Activated T-cell treated with anti-CD3 and anti-CD28 coated beads for 4 hours (primary cell): ENCODE measurements at regions not wholly inside any gene's neighbourhood (a gene's known extent, or its start where the extent isn't known, plus 50 kb on each side); places are given as distances from the start of the nearest gene placed in this dataset.

Experiments used
- DNase-seq: peaks from one replicate; pipeline ENCODE4 v3.0.0-alpha.2; 2020

DNA sequence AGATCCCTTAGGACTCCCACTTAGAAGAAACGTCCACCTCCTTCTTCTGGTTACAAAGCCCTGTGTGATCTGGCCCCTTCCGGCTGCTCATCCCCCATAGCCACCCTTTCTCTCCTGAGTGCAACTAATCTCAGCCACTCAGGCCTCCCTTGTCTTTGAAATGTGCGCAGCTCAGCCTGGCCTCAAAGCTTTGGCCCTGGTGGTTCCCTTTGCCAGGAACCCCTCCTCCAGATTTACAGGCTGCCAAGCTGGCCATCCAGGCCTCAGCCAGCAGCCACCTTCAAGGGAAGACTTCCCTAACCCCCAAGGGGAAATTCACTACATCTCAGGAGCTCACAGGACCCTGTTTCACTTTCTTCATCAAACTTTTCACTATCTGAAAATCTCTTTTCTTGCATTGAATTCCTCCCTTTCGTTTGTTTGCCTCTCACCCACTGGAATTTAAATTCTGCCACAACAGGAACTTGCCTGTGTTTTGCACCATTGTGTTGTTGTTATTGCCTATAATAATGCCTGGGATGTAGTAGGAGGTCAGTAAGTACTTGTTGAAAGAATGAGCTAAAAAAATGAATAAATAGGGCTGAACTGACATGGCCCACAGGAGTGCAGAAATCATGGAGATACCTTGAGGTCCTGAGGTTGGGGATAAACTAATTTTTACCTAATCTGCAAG, 109.5 kb upstream of the PFN2 start:
- DNase-seq: no peak

GRCh38 chr3:150079029-150079739, 108.5 kb upstream of the PFN2 start:
- no peak for DNase-seq

GRCh38 chr3:150077581-150078247, 107.0 kb upstream of the PFN2 start:
- DNase-seq: no peak

DNA sequence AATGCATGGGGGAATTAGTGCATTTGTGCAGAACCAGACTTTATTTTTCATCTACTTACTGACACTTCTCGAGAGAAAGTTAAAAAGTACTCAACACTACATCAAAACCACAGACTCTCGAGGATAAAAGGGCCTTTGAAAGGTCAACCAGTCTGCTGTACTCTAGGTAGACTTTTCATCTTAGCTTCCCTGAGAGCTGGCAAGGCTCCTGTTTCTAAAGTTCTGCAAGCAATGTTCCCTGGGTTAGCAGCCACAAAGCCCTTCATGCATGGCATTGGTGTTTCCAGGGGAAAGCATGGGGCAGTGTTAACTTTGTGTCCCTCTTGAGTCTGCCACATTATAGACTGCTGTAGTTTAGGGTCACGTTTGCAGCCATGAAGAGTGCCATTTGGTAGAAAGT, 106.4 kb upstream of the PFN2 start:
- no peak for DNase-seq

DNA sequence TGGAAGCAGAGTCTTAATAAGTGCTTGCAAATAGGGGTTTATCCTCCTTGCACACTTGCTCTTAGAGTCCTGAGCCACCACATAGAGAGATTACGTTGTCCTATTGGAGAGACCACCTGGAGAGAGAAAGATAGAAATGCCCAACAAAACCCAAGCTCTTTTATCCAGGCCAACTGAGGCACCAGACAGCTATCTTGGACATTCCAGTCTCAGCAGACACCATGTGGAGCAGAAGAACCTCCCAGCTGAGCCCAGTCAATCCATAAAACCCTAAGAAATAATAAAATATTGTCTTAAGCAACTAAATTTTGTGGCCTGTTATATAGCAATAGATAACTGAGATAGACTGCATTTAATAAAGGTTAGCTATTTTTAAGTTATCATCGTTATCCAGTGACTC, 105.7 kb upstream of the PFN2 start:
- DNase-seq: no peak

GRCh38 chr3:150075417-150075865, 104.7 kb upstream of the PFN2 start:
- no peak for DNase-seq

DNA sequence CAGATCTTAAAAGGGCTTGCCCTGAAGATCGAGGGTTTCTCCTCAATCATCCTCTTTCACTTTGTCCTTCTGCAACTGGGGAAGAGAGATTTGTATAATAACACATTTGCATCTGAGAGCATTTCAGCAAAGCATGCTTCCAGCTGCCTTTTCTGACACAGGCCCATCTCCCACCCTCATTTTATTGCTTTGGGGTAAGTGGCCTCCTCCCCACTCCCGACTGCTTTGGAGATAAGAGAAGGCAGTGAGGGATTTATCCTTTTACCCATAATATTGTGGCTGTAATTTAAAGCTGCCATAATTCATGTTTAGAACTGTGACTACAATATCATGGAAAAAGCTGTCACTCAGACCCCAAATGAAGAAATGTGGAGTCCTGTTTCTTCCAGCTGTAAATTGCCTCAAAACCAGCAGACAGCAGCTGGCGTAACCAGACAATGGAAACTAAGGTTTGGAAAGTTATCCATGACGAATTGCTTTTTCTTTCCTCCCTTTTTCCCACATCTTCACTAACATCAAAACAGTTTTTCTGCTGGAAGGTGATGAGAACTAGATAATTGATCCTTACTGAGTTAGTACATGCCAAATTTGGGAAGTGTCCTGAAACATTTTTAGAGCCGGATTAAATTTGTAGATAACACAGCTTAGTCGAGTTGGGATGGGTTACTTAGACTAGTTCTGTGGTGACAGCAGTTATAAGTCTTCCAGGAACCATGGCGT, 104.2 kb upstream of the PFN2 start:
- DNase-seq: no peak

DNA sequence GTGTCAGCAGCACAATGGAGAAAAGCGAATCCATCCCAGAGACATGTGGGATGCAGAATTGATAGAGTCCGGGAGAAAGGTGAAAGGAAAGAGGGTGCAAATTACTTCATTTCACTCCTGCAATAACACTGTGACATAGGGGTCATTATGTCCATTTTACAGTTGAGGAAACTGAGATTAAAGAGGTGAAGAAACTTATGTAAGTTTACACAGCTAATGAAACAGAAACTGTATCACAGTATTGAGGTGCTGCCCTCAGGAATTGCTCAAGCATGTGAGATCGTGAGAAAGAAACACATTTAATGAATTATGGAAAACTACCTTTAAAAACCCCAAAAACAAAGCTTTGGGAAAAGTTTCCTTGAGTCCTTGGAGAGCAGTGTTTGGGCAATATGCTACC, 103.6 kb upstream of the PFN2 start:
- DNase-seq: no peak

DNA sequence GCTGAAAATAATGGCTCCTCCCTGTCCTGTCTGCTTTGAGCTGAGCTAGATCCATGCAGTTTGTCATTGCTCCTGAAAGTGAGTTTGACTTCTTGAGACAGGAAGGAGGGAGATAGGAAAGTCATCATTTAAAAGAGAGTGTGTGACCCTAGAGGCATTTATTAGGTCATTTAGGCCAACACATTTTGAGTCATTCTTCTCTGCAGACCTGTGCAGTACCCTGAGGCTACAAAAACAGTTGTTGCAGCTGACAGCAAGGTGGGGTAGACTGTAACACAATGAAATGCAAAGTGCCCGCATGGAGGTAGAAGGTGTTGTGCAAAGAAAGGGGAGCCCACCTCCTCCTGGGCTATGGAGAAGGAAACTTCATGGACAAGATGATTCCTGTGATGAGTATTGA, 102.8 kb upstream of the PFN2 start:
- DNase-seq: no peak

DNA sequence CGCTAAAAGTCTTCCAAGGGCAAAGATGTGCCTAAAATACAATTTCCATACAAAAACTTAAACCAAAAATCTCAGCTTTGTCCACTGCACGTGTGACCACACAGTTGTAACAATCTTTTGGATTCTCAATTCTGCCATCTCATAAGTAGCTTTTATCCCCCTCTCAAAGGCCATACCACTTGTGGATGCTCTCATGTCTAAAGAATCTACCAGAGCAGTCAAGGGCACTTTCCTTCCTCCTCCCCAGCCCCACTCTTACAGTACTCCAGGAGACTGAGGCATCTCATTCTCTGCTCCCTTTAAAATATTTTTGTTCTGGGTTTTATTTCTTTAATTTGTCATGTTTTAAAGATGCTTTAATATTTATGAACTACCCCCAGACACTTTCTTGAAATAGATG, 102.3 kb upstream of the PFN2 start:
- no peak for DNase-seq

- DNase-seq: no peak
These were observed 101.9 kb upstream of the PFN2 start for GRCh38 chr3:150072576-150072975.

DNA sequence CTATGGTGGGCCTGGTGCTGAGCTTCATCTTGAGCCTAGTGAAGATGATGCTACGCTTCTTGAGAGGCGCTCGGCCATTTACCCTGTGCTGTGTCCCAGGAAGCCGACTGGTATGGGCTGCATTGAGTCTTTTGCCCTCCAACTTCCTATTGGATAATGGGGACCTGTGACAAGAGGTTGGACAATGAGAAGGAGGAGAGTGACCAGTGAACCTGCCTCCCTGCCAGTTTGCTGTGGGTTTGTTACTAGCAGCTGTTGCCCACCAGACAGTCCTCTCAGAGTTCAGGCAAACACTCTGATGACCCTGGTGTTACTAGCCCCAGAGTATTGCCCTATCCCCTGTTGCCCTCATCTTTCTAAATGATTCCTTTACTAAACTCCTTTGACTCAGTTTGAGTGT, 99.6 kb upstream of the PFN2 start:
- no peak for DNase-seq

- no peak for DNase-seq
These were observed 98.9 kb upstream of the PFN2 start for GRCh38 chr3:150069633-150070032.

DNA sequence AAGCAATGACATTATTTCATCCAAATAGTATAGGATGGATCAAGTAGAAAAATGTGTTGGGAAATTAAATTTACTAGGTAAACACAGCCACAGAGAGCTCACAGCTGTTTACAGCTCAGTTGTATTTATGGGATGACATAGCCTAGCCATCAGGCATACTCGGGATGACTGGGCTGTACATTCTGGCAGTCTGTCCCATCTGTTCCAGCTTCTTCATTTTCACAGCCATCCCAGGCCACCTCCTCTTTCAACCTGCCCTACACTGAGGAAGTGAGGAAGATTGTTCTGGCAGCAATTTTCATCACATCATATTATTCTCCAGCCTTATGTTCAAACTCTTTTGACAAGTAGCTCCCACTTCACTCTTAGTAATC, 98.4 kb upstream of the PFN2 start:
- DNase-seq: no peak

DNA sequence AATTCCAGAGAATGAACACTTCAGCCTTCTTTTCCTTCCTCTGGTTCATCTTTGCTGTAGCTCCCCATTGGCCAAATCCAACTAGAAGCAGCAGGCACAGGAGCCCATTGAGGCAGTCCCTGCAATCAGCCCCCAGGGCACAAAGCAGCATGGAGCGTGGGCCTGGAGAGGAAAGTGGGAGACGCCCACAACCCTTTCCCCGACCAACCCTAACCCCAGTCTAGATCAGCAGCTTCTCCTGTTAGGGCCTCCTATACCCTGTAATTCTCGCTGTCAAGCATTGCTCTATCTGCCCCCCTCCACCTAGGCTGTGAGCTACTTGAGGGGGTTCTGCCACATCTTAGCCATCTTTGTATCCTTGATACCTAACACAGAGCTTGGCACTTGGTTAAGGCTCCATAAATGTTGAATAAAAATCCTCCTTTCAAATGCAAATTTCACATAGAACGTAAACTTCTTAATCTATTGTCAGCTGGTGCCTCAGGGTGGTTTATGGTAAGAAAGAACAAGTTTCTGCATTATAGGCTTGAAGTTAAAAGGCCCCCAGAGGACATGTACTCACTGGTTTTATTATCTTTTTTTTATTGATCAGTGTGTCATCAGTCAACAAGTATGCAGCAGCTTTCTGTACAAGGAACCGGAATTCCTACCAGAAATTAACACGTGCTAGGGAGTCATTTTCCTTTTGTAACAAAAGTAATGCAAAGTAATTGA, 97.9 kb upstream of the PFN2 start:
- no peak for DNase-seq

GRCh38 chr3:150067561-150067960, 96.9 kb upstream of the PFN2 start:
- DNase-seq: no peak

GRCh38 chr3:150064971-150065370, 94.3 kb upstream of the PFN2 start:
- no peak for DNase-seq

DNA sequence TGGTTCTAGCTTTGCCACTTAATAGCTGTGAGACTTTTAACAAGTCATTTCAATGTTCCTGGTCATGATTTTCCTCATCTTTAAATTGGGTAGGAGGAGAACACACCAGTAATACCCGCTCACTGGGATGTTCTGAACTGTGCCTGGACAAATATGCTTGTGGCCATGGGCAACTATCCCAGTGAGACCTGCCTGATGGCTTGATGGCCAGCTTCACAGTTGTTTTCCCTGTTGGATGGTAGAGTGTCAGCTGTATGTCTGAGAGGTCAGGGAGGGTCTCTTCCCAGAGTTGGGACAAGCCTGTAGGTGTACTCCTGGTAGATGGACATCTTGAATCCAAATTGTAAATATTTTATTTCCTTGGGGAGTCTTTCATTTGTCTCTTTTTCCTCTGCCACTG, 92.5 kb upstream of the PFN2 start:
- no peak for DNase-seq

GRCh38 chr3:150062492-150062891, 91.8 kb upstream of the PFN2 start:
- no peak for DNase-seq

DNA sequence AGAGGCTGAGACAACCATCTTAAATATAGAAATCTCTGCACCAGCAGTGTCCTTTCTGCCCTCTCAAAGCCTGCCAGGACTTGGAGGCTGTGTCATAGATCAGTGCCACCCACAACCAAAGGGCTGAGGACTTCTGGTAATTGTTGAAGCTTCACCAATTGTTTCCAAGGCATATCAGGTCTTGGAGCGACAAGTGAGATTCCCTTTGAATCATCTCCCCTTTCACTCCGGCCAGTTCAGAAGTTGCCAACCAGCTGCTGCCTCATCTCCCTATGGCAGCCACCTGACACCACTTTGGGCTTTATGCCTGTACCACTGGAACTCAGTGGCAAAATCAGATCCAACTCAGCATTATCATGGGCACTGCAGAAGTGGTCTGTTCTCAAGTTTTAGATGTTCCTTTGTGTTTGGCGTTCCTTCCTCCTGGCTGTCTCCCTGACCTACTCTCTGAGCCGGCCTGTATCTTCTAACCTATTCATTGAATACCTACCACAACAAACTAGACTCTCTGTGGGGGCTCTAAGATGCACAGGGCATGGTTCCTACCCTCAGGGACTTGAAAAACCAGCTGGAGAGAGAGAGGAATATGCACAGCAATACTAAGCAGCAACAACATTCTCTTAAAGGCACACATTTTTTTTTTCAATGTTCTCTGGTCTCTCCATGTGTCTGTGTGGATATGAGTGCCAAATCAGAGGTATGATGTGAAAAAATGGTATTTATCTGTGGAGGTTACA, 90.8 kb upstream of the PFN2 start:
- DNase-seq: no peak

GRCh38 chr3:150059729-150060128, 89.0 kb upstream of the PFN2 start:
- no peak for DNase-seq

- DNase-seq: no peak
These were observed 88.5 kb upstream of the PFN2 start for GRCh38 chr3:150059241-150059640.
